Left lobe of liver (tissue), 2 donors: ENCODE measurements at regions not wholly inside any gene's neighbourhood (a gene's known extent, or its start where the extent isn't known, plus 50 kb on each side); places are given as distances from the start of the nearest gene placed in this dataset.
"Not testable (repeated sequence)": the region's sequence is repeated elsewhere in the genome, so short reads cannot be mapped to it uniquely, and the experiment has no call there.

Source experiments
- ATAC-seq: fragments of 200-7000 bp; cut with Tn5 transposase; one replicate; pipeline ENCODE4 v1.9.1; 2020; ENCODE audit warnings: mild to moderate bottlenecking, moderate library complexity
- DNase-seq: peaks from one replicate; pipeline ENCODE4 v3.0.0-alpha.2; 2020; ENCODE audit warnings: low spot score
- donor health status: DM: no; HTN: no; CAD: no; lungs with moderate emphysema.
- donor health status: DM: no; HTN: yes; CAD: no.

GRCh38 chr6:179340-179950 lies 112.8 kb upstream of the DUSP22 start:
- no peak for ATAC-seq
- no peak for DNase-seq

- DNase-seq, ATAC-seq: not testable (repeated sequence)
Observed at GRCh38 chr6:180091-180694, 112.1 kb upstream of the DUSP22 start.

- DNase-seq (no peak), ATAC-seq (no peak)
Observed at GRCh38 chr6:181049-181654, 111.1 kb upstream of the DUSP22 start.

GRCh38 chr6:183668-184067 lies 108.6 kb upstream of the DUSP22 start:
- DNase-seq = no peak
- ATAC-seq = no peak

- no peak for DNase-seq
Observed at GRCh38 chr6:184161-184700, 108.1 kb upstream of the DUSP22 start.

GRCh38 chr6:186340-186965 lies 105.8 kb upstream of the DUSP22 start:
- DNase-seq = no peak
- peak; percentile 39 for ATAC-seq

More at GRCh38 chr6:184161-184700, 108.1 kb upstream of the DUSP22 start:
- ATAC-seq = no peak

GRCh38 chr6:187210-187861 lies 105.0 kb upstream of the DUSP22 start:
- ATAC-seq (peak; percentile 58), DNase-seq (peak; percentile 53)

GRCh38 chr6:188821-189655 lies 103.2 kb upstream of the DUSP22 start:
- DNase-seq (peak; percentile 81), ATAC-seq (peak; percentile 93)

- DNase-seq = no peak
- no peak for ATAC-seq
Observed at GRCh38 chr6:189676-190075, 102.6 kb upstream of the DUSP22 start.

GRCh38 chr6:190596-191395 lies 101.5 kb upstream of the DUSP22 start:
- ATAC-seq = no peak
- DNase-seq = no peak

GRCh38 chr6:191487-192312 lies 100.6 kb upstream of the DUSP22 start:
- ATAC-seq = peak; percentile 8
- DNase-seq = no peak

GRCh38 chr6:192313-192664 lies 100.0 kb upstream of the DUSP22 start:
- DNase-seq = no peak
- ATAC-seq = no peak

- no peak for ATAC-seq
Observed at GRCh38 chr6:193180-193579, 99.1 kb upstream of the DUSP22 start.

GRCh38 chr6:193773-194310 lies 98.4 kb upstream of the DUSP22 start:
- no peak for ATAC-seq
- no peak for DNase-seq

More at GRCh38 chr6:193180-193579, 99.1 kb upstream of the DUSP22 start:
- DNase-seq = no peak

- peak; percentile 76 for ATAC-seq
- no peak for DNase-seq
Observed at GRCh38 chr6:195861-196360, 96.4 kb upstream of the DUSP22 start.

- no peak for DNase-seq
- ATAC-seq = no peak
Observed at GRCh38 chr6:196543-196942, 95.7 kb upstream of the DUSP22 start.

- no peak for DNase-seq
- no peak for ATAC-seq
Observed at GRCh38 chr6:203661-204060, 88.6 kb upstream of the DUSP22 start.

GRCh38 chr6:206264-206663 lies 86.0 kb upstream of the DUSP22 start:
- no peak for DNase-seq
- no peak for ATAC-seq
